Caco-2 (cell line): ENCODE measurements at regions not wholly inside any gene's neighbourhood (a gene's known extent, or its start where the extent isn't known, plus 50 kb on each side); places are given as distances from the start of the nearest gene placed in this dataset.

ENCODE experiments used
- BruUV-seq: library from RNA; stranded (reverse); fragments of 400-500 nt; replicated peaks from 2 replicates; lab custom pipeline; 2021; lab: Mats Ljungman, UMichigan
- CTCF ChIA-PET: fragments of 300-600 bp; sonication (Branson Sonifier 250); formaldehyde crosslinking; loops from one replicate; lab custom pipeline; 2022; ENCODE audit warnings: antibody characterized with exemption; lab: Charles Lee
- POLR2A ChIA-PET: fragments of 300-600 bp; sonication (Branson Sonifier 250); formaldehyde crosslinking; loops from one replicate; lab custom pipeline; 2022; ENCODE audit warnings: antibody characterized with exemption; lab: Charles Lee
- DNase-seq, 2 experiments: peaks; one replicate each; pipeline versions ENCODE4 v3.0.0 to v3.0.0-alpha.2; 2020 to 2022
- H3K27me3 ChIP-seq: replicated peaks from 2 replicates; pipeline ENCODE4 v1.6.0; 2011; ENCODE audit warnings: low read length; ENCODE audit not compliant: control insufficient read depth, insufficient read depth
- H3K36me3 ChIP-seq: 2 replicates; pipeline ENCODE4 v1.5.1; 2011; ENCODE audit warnings: low read length; ENCODE audit not compliant: control insufficient read depth, insufficient read depth
- H3K4me1 ChIP-seq: fragments of 250-450 bp; sonication (Bioruptor Pico); 2 replicates; pipeline ENCODE4 v1.5.1; 2020; ENCODE audit warnings: mild to moderate bottlenecking
- H3K4me3 ChIP-seq: 2 replicates; pipeline ENCODE4 v1.5.1; 2011; ENCODE audit warnings: low read depth, mild to moderate bottlenecking, control low read depth, low read length
- H3K9me3 ChIP-seq: fragments of 250-450 bp; sonication (Bioruptor Pico); 2 replicates; pipeline ENCODE4 v1.5.1; 2020; ENCODE audit warnings: mild to moderate bottlenecking, moderate library complexity
- H3K27ac Mint-ChIP-seq: one replicate; pipeline ENCODE4 v1.8.0; 2022; ENCODE audit warnings: mixed read lengths; ENCODE audit not compliant: unreplicated experiment
- H3K27me3 Mint-ChIP-seq: one replicate; pipeline ENCODE4 v1.8.0; 2022; ENCODE audit warnings: mixed read lengths; ENCODE audit not compliant: insufficient read depth, unreplicated experiment
- H3K36me3 Mint-ChIP-seq: one replicate; pipeline ENCODE4 v1.8.0; 2022; ENCODE audit warnings: mild to moderate bottlenecking, mixed read lengths; ENCODE audit not compliant: insufficient read depth, unreplicated experiment
- H3K4me1 Mint-ChIP-seq: one replicate; pipeline ENCODE4 v1.8.0; 2022; ENCODE audit warnings: low read depth, mixed read lengths; ENCODE audit not compliant: unreplicated experiment
- H3K4me3 Mint-ChIP-seq: one replicate; pipeline ENCODE4 v1.8.0; 2022; ENCODE audit warnings: mild to moderate bottlenecking, moderate library complexity, mixed read lengths; ENCODE audit not compliant: unreplicated experiment
- H3K9me3 Mint-ChIP-seq: one replicate; pipeline ENCODE4 v1.8.0; 2022; ENCODE audit warnings: mixed read lengths; ENCODE audit not compliant: unreplicated experiment
- intact Hi-C: fragments of 100-400 bp; cut with micrococcal nuclease; formaldehyde crosslinking; loops from one replicate; pipeline ENCODE4 v1.10.0; 2022; ENCODE audit not compliant: unreplicated experiment
- TF ChIP-seq, protein P1 (sequence below), 2 experiments: fragments of 200-600 bp in 1 of 2; IDR thresholded peaks; 1 replicate in 1 of 2; 2 replicates in 1 of 2; pipeline versions ENCODE4 v1.5.1 to v1.8.0; 2011 to 2022; ENCODE audit warnings: antibody characterized with exemption in 1 of 2, control low read depth in 1 of 2, inconsistent platforms in 1 of 2, low read depth in 1 of 2, low read length in 1 of 2, mild to moderate bottlenecking in 1 of 2, moderate library complexity in 1 of 2; ENCODE audit not compliant: insufficient read depth in 1 of 2, severe bottlenecking in 1 of 2, unreplicated experiment in 1 of 2

GRCh38 chr16:73955255-73955654, 341.4 kb upstream of the PSMD7 start:
- H3K27me3 ChIP-seq, result no peaks in the 10 kb centered on the region
- Mint-ChIP-seq H3K27ac (no peak overlapping the region), H3K27me3 (peaks cover 5% of the 10 kb centered on the region), H3K36me3 (no peaks in the 10 kb centered on the region), H3K9me3 (no peaks in the 10 kb centered on the region), H3K4me1 (no peaks in the 10 kb centered on the region), H3K4me3 (no peak overlapping the region)
- CTCF ChIA-PET, result no interaction called here
- BruUV-seq, result no TSS peak
- H3K4me3 ChIP-seq, result no peak overlapping the region
- POLR2A ChIA-PET, result no interaction called here
- no peaks in the 10 kb centered on the region for H3K36me3 ChIP-seq
- no peaks in the 10 kb centered on the region for H3K9me3 ChIP-seq
- DNase-seq, result no peak
- intact Hi-C loops, result no loop called here
- TF ChIP-seq, protein P1, sequence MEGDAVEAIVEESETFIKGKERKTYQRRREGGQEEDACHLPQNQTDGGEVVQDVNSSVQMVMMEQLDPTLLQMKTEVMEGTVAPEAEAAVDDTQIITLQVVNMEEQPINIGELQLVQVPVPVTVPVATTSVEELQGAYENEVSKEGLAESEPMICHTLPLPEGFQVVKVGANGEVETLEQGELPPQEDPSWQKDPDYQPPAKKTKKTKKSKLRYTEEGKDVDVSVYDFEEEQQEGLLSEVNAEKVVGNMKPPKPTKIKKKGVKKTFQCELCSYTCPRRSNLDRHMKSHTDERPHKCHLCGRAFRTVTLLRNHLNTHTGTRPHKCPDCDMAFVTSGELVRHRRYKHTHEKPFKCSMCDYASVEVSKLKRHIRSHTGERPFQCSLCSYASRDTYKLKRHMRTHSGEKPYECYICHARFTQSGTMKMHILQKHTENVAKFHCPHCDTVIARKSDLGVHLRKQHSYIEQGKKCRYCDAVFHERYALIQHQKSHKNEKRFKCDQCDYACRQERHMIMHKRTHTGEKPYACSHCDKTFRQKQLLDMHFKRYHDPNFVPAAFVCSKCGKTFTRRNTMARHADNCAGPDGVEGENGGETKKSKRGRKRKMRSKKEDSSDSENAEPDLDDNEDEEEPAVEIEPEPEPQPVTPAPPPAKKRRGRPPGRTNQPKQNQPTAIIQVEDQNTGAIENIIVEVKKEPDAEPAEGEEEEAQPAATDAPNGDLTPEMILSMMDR (IDR thresholded peaks at IDR 0.05; ENCODE audit: insufficient read depth in 1 of 2, low read depth in 1 of 2, low read length in 1 of 2, severe bottlenecking in 1 of 2, unreplicated experiment in 1 of 2), result no peak
- H3K4me1 ChIP-seq, result no peaks in the 10 kb centered on the region

DNA sequence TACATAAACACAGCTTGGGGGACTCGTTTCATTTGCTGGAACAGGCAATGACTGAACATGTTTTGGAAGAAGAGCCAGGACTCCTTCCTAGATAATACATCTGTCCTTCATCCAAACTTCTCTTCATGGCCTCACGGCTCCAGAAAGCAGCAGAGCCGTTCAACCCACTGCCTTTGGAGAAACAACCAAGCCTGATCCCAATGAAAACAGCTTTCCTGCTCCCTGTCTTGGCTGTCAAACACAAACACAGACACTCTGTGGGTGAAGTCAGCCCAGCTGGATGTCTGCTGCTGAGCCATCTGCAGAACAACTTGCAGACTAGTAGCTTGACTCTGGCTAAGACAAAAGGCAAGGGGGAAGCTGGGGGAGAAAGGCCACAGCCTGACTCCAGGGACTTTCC, 345.1 kb upstream of the PSMD7 start:
- no TSS peak for BruUV-seq
- Mint-ChIP-seq H3K4me3 (no peak overlapping the region), H3K27me3 (peaks cover 8% of the 10 kb centered on the region), H3K9me3 (no peaks in the 10 kb centered on the region), H3K36me3 (no peaks in the 10 kb centered on the region), H3K4me1 (no peaks in the 10 kb centered on the region), H3K27ac (no peak overlapping the region)
- DNase-seq, result no peak
- ChIA-PET CTCF (no interaction called here), POLR2A (no interaction called here)
- Histone ChIP-seq H3K4me1 (no peaks in the 10 kb centered on the region; the same call in 1 of the 2 replicates), H3K9me3 (no peaks in the 10 kb centered on the region), H3K36me3 (no peaks in the 10 kb centered on the region), H3K4me3 (no peak overlapping the region), H3K27me3 (no peaks in the 10 kb centered on the region)
- TF ChIP-seq, protein P1 (IDR thresholded peaks at IDR 0.05; ENCODE audit: insufficient read depth in 1 of 2, low read depth in 1 of 2, low read length in 1 of 2, severe bottlenecking in 1 of 2, unreplicated experiment in 1 of 2), result no peak
- intact Hi-C loops, result no loop called here

DNA sequence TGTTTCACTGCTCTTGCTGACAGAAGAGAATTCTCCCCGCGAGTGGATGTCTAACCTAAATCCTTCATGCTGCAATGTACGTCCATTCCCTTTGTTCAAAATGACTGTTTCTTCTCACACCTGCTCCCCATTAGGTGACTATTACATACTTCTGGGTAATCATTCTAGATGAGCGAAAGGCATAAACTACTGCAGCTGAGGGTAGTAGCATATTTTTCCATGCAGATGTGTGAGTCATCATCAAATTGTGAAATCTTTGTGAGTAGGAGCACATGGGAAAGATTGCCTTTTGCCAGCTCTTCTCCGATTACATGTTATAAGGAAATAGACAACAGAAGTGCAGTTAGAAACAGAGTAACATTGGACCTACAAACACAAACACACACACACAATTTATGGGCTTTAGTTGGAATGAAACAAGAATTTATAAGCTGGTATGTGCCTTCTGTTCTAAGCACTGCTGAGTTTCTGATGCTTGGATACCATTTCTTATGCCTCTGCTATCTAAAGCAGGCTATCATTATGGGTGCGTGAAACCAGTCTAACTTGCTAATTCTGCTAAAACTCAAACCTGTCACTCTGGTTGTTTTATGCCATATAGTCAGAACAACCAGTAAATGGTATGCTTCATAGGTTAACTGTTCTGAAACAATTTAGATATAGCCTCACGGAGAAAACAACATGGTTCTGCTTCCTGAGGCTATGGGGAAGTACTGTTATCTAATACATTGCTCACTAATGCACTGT, 346.9 kb upstream of the PSMD7 start:
- intact Hi-C loops, result no loop called here
- Histone ChIP-seq H3K27me3 (no peaks in the 10 kb centered on the region), H3K36me3 (no peaks in the 10 kb centered on the region), H3K9me3 (no peaks in the 10 kb centered on the region), H3K4me1 (no peaks in the 10 kb centered on the region; the same call in 1 of the 2 replicates), H3K4me3 (no peak overlapping the region)
- no peaks in the 10 kb centered on the region for H3K4me1 Mint-ChIP-seq
- H3K4me3 Mint-ChIP-seq, result no peak overlapping the region
- no peak for DNase-seq
- POLR2A ChIA-PET, result no interaction called here
- CTCF ChIA-PET, result no interaction called here
- H3K36me3 Mint-ChIP-seq, result no peaks in the 10 kb centered on the region
- H3K9me3 Mint-ChIP-seq, result no peaks in the 10 kb centered on the region
- BruUV-seq, result no TSS peak
- TF ChIP-seq, protein P1 (IDR thresholded peaks at IDR 0.05; ENCODE audit: insufficient read depth in 1 of 2, low read depth in 1 of 2, low read length in 1 of 2, severe bottlenecking in 1 of 2, unreplicated experiment in 1 of 2), result no peak
- no peak overlapping the region for H3K27ac Mint-ChIP-seq
- H3K27me3 Mint-ChIP-seq, result peaks cover 9% of the 10 kb centered on the region
